ENCODE measurements at regions not wholly inside any gene's neighbourhood (a gene's known extent, or its start where the extent isn't known, plus 50 kb on each side); places are given as distances from the start of the nearest gene placed in this dataset.
A peak's percentile ranks its signal among the peaks of the same experiment; 100 is the strongest.

- DNase-seq, result peak; percentile 59
- Histone ChIP-seq H3K4me3 (ENCODE audit: low read depth in 1 of 2, low read length in 2 of 2) (no peak overlapping the region), H3K4me2 (ENCODE audit: insufficient read depth, low read length) (no peak overlapping the region), H3K9ac (ENCODE audit: low read depth, low read length) (no peak overlapping the region), H2AFZ (ENCODE audit: low read depth, low read length) (no peak overlapping the region), H4K20me1 (ENCODE audit: insufficient read depth, low read length) (no peaks in the 10 kb centered on the region), H3K4me1 (ENCODE audit: insufficient read depth, low read length) (no peaks in the 10 kb centered on the region), H3K27ac (ENCODE audit: low read length) (no peak overlapping the region), H3K79me2 (ENCODE audit: insufficient read depth, low read length) (no peaks in the 10 kb centered on the region), H3K36me3 (ENCODE audit: insufficient read depth, low read length) (no peaks in the 10 kb centered on the region), H3K27me3 (ENCODE audit: insufficient read depth, low read length, poor library complexity) (no peaks in the 10 kb centered on the region), H3K9me3 (ENCODE audit: insufficient read depth, low read length, severe bottlenecking) (no peaks in the 10 kb centered on the region)
- no peak for TF ChIP-seq EZH2 (IDR thresholded peaks at IDR 0.05; ENCODE audit: borderline replicate concordance, low read depth, low read length, severe bottlenecking)
- TF ChIP-seq, protein P1, sequence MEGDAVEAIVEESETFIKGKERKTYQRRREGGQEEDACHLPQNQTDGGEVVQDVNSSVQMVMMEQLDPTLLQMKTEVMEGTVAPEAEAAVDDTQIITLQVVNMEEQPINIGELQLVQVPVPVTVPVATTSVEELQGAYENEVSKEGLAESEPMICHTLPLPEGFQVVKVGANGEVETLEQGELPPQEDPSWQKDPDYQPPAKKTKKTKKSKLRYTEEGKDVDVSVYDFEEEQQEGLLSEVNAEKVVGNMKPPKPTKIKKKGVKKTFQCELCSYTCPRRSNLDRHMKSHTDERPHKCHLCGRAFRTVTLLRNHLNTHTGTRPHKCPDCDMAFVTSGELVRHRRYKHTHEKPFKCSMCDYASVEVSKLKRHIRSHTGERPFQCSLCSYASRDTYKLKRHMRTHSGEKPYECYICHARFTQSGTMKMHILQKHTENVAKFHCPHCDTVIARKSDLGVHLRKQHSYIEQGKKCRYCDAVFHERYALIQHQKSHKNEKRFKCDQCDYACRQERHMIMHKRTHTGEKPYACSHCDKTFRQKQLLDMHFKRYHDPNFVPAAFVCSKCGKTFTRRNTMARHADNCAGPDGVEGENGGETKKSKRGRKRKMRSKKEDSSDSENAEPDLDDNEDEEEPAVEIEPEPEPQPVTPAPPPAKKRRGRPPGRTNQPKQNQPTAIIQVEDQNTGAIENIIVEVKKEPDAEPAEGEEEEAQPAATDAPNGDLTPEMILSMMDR (IDR thresholded peaks at IDR 0.05; ENCODE audit: borderline replicate concordance, extremely low read depth, low read length, poor library complexity, severe bottlenecking), result peak; percentile 84
- peak; percentile 97 for ATAC-seq (ENCODE audit: insufficient read depth, low read depth)
Observed at GRCh38 chr2:216777637-216778273, 82.1 kb downstream of the TNP1 start.

DNA sequence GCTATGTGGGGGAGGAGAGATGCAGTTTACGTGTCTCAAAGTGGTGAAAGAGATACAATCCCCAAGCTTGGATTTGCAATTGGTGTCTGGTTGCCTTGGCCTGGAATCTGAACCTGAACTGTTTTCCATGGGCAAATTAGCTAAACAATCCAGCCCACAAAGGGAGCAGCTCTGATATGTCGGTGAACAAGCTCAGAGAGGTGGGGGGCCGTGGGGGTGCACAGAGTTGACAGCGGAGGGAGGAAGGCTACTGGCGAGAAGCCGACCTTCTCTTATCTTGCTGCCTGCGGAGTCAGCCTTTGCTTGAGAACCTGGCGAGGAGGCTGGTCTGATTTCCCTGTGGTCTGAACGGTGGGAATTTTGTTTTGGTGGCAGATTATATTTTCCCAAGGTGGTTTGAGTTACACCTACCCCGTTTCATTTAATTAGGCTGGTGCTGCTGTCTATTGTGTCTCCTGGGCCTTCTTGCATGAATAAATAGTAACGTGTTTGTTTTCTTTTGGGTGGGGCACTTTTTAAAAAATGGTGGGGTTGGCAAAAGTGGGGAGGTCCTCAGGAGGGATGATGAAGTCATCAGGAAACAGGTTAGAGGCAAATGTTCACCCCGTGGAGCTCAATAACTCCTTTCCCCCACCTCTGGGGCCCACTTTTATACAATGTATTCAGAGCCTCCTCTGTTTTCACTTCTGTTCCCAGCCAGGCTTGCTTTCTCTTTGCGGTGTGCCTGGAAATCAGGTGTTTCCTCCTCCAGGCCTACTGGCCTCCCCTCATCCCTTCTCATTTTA, 80.9 kb upstream of the IGFBP5 start:
- H3K79me2 ChIP-seq (ENCODE audit: insufficient read depth, low read length), result no peaks in the 10 kb centered on the region
- no peak overlapping the region for H2AFZ ChIP-seq (ENCODE audit: low read depth, low read length)
- no peaks in the 10 kb centered on the region for H3K27me3 ChIP-seq (ENCODE audit: insufficient read depth, low read length, poor library complexity)
- no peak overlapping the region for H3K9ac ChIP-seq (ENCODE audit: low read depth, low read length)
- DNase-seq, result no peak
- H3K4me3 ChIP-seq (ENCODE audit: low read depth in 1 of 2, low read length in 2 of 2), result no peak overlapping the region
- no peaks in the 10 kb centered on the region for H3K36me3 ChIP-seq (ENCODE audit: insufficient read depth, low read length)
- no peaks in the 10 kb centered on the region for H4K20me1 ChIP-seq (ENCODE audit: insufficient read depth, low read length)
- no peak overlapping the region for H3K4me2 ChIP-seq (ENCODE audit: insufficient read depth, low read length)
- no peaks in the 10 kb centered on the region for H3K9me3 ChIP-seq (ENCODE audit: insufficient read depth, low read length, severe bottlenecking)
- ATAC-seq (ENCODE audit: insufficient read depth, low read depth), result no peak
- H3K27ac ChIP-seq (ENCODE audit: low read length), result no peak overlapping the region
- TF ChIP-seq, protein P1 (IDR thresholded peaks at IDR 0.05; ENCODE audit: borderline replicate concordance, extremely low read depth, low read length, poor library complexity, severe bottlenecking), result no peak
- TF ChIP-seq EZH2 (IDR thresholded peaks at IDR 0.05; ENCODE audit: borderline replicate concordance, low read depth, low read length, severe bottlenecking), result no peak
- no peaks in the 10 kb centered on the region for H3K4me1 ChIP-seq (ENCODE audit: insufficient read depth, low read length)

GRCh38 chr2:216775043-216775453, 79.7 kb upstream of the IGFBP5 start:
- Histone ChIP-seq H3K9me3 (ENCODE audit: insufficient read depth, low read length, severe bottlenecking) (no peaks in the 10 kb centered on the region), H3K4me1 (ENCODE audit: insufficient read depth, low read length) (no peaks in the 10 kb centered on the region), H3K27me3 (ENCODE audit: insufficient read depth, low read length, poor library complexity) (no peaks in the 10 kb centered on the region), H3K79me2 (ENCODE audit: insufficient read depth, low read length) (no peaks in the 10 kb centered on the region), H3K9ac (ENCODE audit: low read depth, low read length) (no peak overlapping the region), H3K36me3 (ENCODE audit: insufficient read depth, low read length) (no peaks in the 10 kb centered on the region), H3K27ac (ENCODE audit: low read length) (no peak overlapping the region), H3K4me2 (ENCODE audit: insufficient read depth, low read length) (no peak overlapping the region), H3K4me3 (ENCODE audit: low read depth in 1 of 2, low read length in 2 of 2) (no peak overlapping the region), H2AFZ (ENCODE audit: low read depth, low read length) (no peak overlapping the region), H4K20me1 (ENCODE audit: insufficient read depth, low read length) (no peaks in the 10 kb centered on the region)
- TF ChIP-seq, protein P1 (IDR thresholded peaks at IDR 0.05; ENCODE audit: borderline replicate concordance, extremely low read depth, low read length, poor library complexity, severe bottlenecking), result no peak
- no peak for TF ChIP-seq EZH2 (IDR thresholded peaks at IDR 0.05; ENCODE audit: borderline replicate concordance, low read depth, low read length, severe bottlenecking)
- ATAC-seq (ENCODE audit: insufficient read depth, low read depth), result no peak
- DNase-seq, result no peak
